Endodermal cell (in vitro differentiated cells): ENCODE measurements at regions not wholly inside any gene's neighbourhood (a gene's known extent, or its start where the extent isn't known, plus 50 kb on each side); places are given as distances from the start of the nearest gene placed in this dataset.

Source experiments
- DNase-seq: peaks from one replicate; pipeline ENCODE4 v3.0.0-alpha.2; 2017
- H3K27ac ChIP-seq: 2 replicates; pipeline ENCODE4 v1.5.1; 2013; ENCODE audit warnings: mild to moderate bottlenecking, low read depth, low read length, moderate library complexity
- H3K27me3 ChIP-seq: 2 replicates; pipeline ENCODE4 v1.6.1; 2013; ENCODE audit warnings: mild to moderate bottlenecking, low read length, moderate library complexity; ENCODE audit not compliant: insufficient read depth, control insufficient read depth, poor library complexity, severe bottlenecking
- H3K36me3 ChIP-seq: 2 replicates; pipeline ENCODE4 v1.7.0; 2013; ENCODE audit warnings: mild to moderate bottlenecking, low read length, moderate library complexity; ENCODE audit not compliant: control insufficient read depth, insufficient read depth
- H3K4me1 ChIP-seq: one replicate; pipeline ENCODE4 v1.7.0; 2013; ENCODE audit warnings: low read length; ENCODE audit not compliant: control insufficient read depth, insufficient read depth
- H3K4me3 ChIP-seq: 2 replicates; pipeline ENCODE4 v1.5.1; 2013; ENCODE audit warnings: mild to moderate bottlenecking, low read length, moderate library complexity
- H3K9ac ChIP-seq: 2 replicates; pipeline ENCODE4 v1.6.1; 2013; ENCODE audit warnings: mild to moderate bottlenecking, low read length, moderate library complexity; ENCODE audit not compliant: poor library complexity, severe bottlenecking; ENCODE audit errors: extremely low read depth
- H3K9me3 ChIP-seq: 2 replicates; pipeline ENCODE4 v1.6.1; 2013; ENCODE audit warnings: mild to moderate bottlenecking, low read length, moderate library complexity; ENCODE audit not compliant: control insufficient read depth
- H3K27ac Mint-ChIP-seq: 2 replicates; pipeline ENCODE4 v1.8.0; 2020; ENCODE audit warnings: mixed read lengths
- H3K27me3 Mint-ChIP-seq: 2 replicates; pipeline ENCODE4 v1.8.0; 2021; ENCODE audit warnings: mild to moderate bottlenecking, mixed read lengths; ENCODE audit not compliant: insufficient read depth
- H3K36me3 Mint-ChIP-seq: 2 replicates; pipeline ENCODE4 v1.8.0; 2020; ENCODE audit warnings: low read depth, mixed read lengths
- H3K4me1 Mint-ChIP-seq: 2 replicates; pipeline ENCODE4 v1.8.0; 2020; ENCODE audit warnings: mixed read lengths
- H3K4me3 Mint-ChIP-seq: 2 replicates; pipeline ENCODE4 v1.8.0; 2020; ENCODE audit warnings: mild to moderate bottlenecking, moderate library complexity, mixed read lengths
- H3K9me3 Mint-ChIP-seq: 2 replicates; pipeline ENCODE4 v1.8.0; 2020; ENCODE audit warnings: mild to moderate bottlenecking, mixed read lengths
- WGBS, 2 experiments: methylation state at CpG; one replicate each; pipeline versions ENCODE4 v1.1.5 to v1.1.7; 2013; ENCODE audit warnings: missing lambda C conversion rate in 2 of 2, mixed read lengths in 1 of 2; ENCODE audit not compliant: insufficient coverage in 1 of 2, insufficient read length in 1 of 2; 5-methylcytosine and 5-hydroxymethylcytosine counted together
- TF ChIP-seq, protein P1 (sequence below): fragments of 200-600 bp; sonication (generic); conservative IDR thresholded peaks from 2 replicates; pipeline ENCODE4 v1.5.0; 2021; ENCODE audit warnings: antibody characterized with exemption, mild to moderate bottlenecking

DNA sequence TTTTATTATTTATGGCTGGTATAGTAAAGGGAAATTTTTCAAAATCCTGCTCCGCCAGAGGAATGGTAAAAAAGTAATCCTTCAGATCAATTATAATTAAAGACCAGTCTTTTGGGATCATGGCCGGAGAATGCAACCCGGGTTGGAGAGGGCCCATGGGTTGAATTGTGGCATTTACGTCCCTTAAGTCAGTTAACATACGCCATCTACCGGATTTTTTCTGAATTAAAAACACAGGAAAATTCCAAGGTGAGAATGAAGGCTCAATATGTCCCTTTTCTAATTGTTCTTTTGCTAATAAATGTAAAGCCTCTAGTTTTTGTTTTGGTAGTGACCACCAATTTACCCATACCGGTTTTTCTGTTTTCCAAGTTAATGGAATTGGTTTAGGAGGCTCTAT is 602.8 kb downstream of the ALG10 start:
- Histone ChIP-seq H3K9ac (no peak overlapping the region), H3K27ac (no peak overlapping the region), H3K36me3 (no peaks in the 10 kb centered on the region), H3K27me3 (no peaks in the 10 kb centered on the region), H3K4me3 (peak overlapping the region; percentile 34), H3K9me3 (peaks cover 90% of the 10 kb centered on the region), H3K4me1 (no peaks in the 10 kb centered on the region)
- WGBS, 2 experiments, result 45 to 55% methylated on average over 5 to 6 of the region's 7 CpGs
- H3K4me3 Mint-ChIP-seq, result no peak overlapping the region
- H3K4me1 Mint-ChIP-seq, result no peaks in the 10 kb centered on the region
- DNase-seq, result no peak
- no peaks in the 10 kb centered on the region for H3K27me3 Mint-ChIP-seq
- TF ChIP-seq, protein P1, sequence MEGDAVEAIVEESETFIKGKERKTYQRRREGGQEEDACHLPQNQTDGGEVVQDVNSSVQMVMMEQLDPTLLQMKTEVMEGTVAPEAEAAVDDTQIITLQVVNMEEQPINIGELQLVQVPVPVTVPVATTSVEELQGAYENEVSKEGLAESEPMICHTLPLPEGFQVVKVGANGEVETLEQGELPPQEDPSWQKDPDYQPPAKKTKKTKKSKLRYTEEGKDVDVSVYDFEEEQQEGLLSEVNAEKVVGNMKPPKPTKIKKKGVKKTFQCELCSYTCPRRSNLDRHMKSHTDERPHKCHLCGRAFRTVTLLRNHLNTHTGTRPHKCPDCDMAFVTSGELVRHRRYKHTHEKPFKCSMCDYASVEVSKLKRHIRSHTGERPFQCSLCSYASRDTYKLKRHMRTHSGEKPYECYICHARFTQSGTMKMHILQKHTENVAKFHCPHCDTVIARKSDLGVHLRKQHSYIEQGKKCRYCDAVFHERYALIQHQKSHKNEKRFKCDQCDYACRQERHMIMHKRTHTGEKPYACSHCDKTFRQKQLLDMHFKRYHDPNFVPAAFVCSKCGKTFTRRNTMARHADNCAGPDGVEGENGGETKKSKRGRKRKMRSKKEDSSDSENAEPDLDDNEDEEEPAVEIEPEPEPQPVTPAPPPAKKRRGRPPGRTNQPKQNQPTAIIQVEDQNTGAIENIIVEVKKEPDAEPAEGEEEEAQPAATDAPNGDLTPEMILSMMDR, result peak; percentile 71
- H3K27ac Mint-ChIP-seq, result no peak overlapping the region
- H3K9me3 Mint-ChIP-seq, result peaks cover 94% of the 10 kb centered on the region
- no peaks in the 10 kb centered on the region for H3K36me3 Mint-ChIP-seq

GRCh38 chr12:34626363-34627157 is 604.3 kb downstream of the ALG10 start:
- Mint-ChIP-seq H3K4me1 (no peaks in the 10 kb centered on the region), H3K27ac (no peak overlapping the region), H3K36me3 (no peaks in the 10 kb centered on the region), H3K27me3 (no peaks in the 10 kb centered on the region), H3K9me3 (peaks cover 80% of the 10 kb centered on the region), H3K4me3 (no peak overlapping the region)
- no peak for DNase-seq
- TF ChIP-seq, protein P1, result no peak
- no peak overlapping the region for H3K27ac ChIP-seq
- H3K36me3 ChIP-seq, result no peaks in the 10 kb centered on the region
- H3K4me1 ChIP-seq, result no peaks in the 10 kb centered on the region
- no peak overlapping the region for H3K9ac ChIP-seq
- peaks cover 78% of the 10 kb centered on the region for H3K9me3 ChIP-seq
- H3K27me3 ChIP-seq, result no peaks in the 10 kb centered on the region
- H3K4me3 ChIP-seq, result no peak overlapping the region
- WGBS, 2 experiments, result 74 to 100% methylated on average over 3 to 5 of the region's 5 CpGs
